ENCODE measurements at regions not wholly inside any gene's neighbourhood (a gene's known extent, or its start where the extent isn't known, plus 50 kb on each side); places are given as distances from the start of the nearest gene placed in this dataset.
A peak's percentile ranks its signal among the peaks of the same experiment; 100 is the strongest.
"Not testable (repeated sequence)": the region's sequence is repeated elsewhere in the genome, so short reads cannot be mapped to it uniquely, and the experiment has no call there.

- no peak for DNase-seq
Measured at GRCh38 chr16:9014389-9014788, 50.7 kb upstream of the USP7 start.

- DNase-seq, result no peak
Measured at GRCh38 chr16:9015489-9015888, 51.8 kb upstream of the USP7 start.

GRCh38 chr16:9016005-9016404 is 52.3 kb upstream of the USP7 start:
- DNase-seq, result not testable (repeated sequence)

- DNase-seq, result peak; percentile 9
Measured at GRCh38 chr16:9016824-9017223, 53.1 kb upstream of the USP7 start.

GRCh38 chr16:9027070-9027799 is 63.5 kb upstream of the USP7 start:
- no peak for DNase-seq

- not testable (repeated sequence) for DNase-seq
Measured at GRCh38 chr16:9028491-9028890, 63.0 kb upstream of the HAPSTR1 start.

GRCh38 chr16:9031107-9031506 is 60.3 kb upstream of the HAPSTR1 start:
- DNase-seq, result no peak

- peak; percentile 58 for DNase-seq
Measured at GRCh38 chr16:9033125-9033830, 58.2 kb upstream of the HAPSTR1 start.

- DNase-seq, result no peak
Measured at GRCh38 chr16:9034056-9034455, 57.4 kb upstream of the HAPSTR1 start.

GRCh38 chr16:9035996-9036395 is 55.4 kb upstream of the HAPSTR1 start:
- DNase-seq, result no peak

GRCh38 chr16:9039210-9039609 is 52.2 kb upstream of the HAPSTR1 start:
- DNase-seq, result no peak

- DNase-seq, result no peak
Measured at GRCh38 chr16:9040800-9041412, 50.5 kb upstream of the HAPSTR1 start.

Data from suppressor macrophage treated with lipopolysaccharide for 4 hours (primary cell).